Right hindlimb (tissue), 1 donor: ENCODE measurements at regions not wholly inside any gene's neighbourhood (a gene's known extent, or its start where the extent isn't known, plus 50 kb on each side); places are given as distances from the start of the nearest gene placed in this dataset.
"Not testable (repeated sequence)": the region's sequence is repeated elsewhere in the genome, so short reads cannot be mapped to it uniquely, and the experiment has no call there.

Source experiments
- DNase-seq: peaks from one replicate; pipeline ENCODE4 v3.0.0-alpha.2; 2018

DNA sequence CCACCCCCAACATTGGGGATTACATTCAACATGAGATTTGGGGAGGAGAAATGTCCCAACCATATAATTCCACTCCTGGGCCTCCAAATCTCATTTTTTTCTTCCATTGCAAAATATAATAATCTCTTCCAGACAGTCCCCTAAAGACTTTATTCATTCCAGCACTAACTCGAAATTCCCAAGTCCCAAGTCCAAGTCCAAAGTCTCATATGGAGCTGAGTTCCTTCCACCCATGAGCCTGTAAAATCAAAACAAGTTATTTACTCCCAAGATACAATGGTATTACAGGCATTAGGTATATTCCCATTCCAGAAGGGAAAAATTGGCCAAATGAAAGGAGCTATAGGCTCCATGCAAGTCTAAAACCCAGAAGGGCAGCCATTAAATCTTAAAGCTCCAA, 56.7 kb downstream of the P2RY1 start:
- DNase-seq = no peak

- no peak for DNase-seq
Observed at GRCh38 chr3:152892446-152892845, 57.5 kb downstream of the P2RY1 start.

DNA sequence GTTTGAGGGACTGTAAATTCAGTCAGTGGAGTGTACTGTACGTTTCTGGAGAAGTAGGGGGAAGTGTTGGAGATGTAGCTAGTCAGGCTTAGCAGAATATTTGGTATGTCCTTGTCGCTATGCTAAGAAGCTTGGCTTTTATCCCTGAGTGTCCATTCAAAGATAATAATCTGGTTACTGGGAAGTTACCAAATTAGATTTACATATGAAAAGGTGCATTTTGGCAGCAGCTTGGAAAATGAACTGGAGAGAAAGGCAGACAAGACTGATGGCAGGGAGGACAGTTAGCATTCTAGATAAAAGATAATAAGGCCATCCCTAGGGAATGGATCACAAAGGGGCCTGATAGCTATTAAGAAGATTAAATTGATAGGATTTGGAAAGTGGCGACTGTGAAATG, 58.7 kb downstream of the P2RY1 start:
- DNase-seq = no peak

GRCh38 chr3:152899306-152899705, 64.4 kb downstream of the P2RY1 start:
- DNase-seq = peak; percentile 48

GRCh38 chr3:152902141-152902669, 67.3 kb downstream of the P2RY1 start:
- no peak for DNase-seq

DNA sequence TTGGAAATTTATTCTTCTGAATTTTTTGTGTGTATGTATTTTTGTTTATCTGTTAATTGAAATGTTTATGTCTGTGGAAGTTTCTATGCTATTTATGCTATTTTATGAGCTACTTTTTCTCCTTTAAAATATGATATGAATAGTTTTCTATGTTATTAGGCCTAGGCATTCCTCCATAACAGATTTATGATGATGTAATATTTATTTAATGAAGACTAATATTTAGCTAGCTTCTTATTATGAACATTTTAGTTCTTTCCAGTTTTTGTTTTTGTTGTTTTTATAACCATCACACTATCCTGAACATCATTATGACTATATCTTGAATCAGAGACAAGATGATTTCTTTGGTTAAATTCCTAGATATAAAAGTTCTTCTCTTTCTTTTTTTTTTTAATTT, 70.7 kb downstream of the P2RY1 start:
- DNase-seq = no peak

GRCh38 chr3:152909180-152909883, 74.4 kb downstream of the P2RY1 start:
- no peak for DNase-seq

- DNase-seq = no peak
Observed at GRCh38 chr3:152910211-152910610, 75.3 kb downstream of the P2RY1 start.

DNA sequence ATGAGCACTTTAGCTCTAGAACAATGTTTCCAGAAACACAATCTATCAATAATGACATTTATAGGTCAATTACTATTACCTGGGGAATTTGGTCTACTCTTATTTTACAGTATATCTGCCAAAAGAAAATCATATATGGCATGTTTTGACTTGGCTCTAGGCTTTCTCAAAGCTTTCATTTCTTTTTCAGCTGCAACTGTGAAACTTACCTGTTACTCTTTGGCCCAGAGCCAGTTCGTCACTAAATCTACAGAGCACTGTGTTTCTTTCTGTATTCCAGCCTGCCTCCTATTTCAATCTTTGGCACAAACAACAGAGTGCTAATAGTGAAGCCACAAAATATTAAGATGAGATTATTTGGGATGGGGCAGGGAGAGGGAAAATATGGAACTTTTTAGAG, 76.0 kb downstream of the P2RY1 start:
- no peak for DNase-seq

DNA sequence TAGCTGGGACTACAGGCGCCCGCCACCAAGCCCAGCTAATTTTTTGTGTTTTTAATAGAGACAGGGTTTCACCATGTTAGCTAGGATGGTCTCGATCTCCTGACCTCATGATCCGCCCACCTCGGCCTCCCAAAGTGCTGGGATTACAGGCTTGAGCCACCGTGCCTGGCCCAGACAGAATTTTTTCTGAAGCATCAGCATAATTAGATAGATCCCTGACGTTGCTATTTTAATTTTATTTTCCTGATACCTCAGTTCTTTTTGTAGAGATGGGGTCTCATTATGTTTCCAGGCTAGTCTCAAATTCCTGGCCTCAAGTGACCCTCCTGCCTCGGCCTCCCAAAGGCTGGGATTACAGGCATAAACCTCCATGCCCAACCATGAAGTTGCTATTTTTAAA, 79.8 kb downstream of the P2RY1 start:
- DNase-seq = not testable (repeated sequence)

DNA sequence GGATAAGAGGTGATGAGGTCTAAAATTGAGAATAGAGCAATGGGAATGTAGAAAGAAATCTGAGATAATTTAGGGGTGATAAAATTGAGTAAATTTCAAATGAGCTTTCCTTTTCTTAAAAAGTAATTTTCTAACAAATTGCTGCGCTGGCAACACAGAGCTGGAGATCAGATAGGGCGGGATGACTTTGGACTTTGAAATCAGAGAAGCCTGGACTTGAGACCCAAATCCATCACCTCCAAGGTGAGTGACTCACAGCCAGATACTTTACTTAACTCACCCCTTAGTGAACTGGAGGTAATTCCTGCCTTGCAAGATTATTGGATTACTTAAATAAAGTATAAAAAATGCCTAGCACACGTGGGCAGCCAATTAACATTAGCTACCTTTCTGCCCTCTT, 80.8 kb downstream of the P2RY1 start:
- DNase-seq = no peak

DNA sequence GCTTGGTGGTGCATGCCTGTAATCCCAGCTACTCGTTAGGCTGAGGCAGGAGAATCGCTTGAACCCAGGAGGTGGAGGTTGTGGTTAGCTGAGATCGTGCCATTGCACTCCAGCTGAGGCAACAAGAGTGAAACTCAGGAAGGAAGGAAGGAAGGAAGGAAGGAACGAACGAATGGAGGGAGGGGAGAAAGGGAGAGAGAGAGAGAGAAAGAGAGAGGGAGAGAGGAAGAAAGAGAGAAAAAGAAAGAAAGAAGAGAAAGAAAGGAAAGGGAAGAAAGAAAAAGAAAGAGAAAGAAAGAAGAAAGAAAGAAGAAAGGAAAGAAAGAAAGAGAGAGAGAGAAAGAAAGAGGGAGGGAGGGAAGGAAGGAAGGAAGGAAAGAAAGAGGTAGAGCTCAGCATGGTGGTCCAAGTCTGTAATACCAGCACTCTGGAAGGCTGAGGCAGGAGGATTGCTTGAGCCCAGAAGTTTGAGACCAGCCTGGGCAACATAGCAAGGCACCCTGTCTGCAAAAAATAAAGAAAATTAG, 81.9 kb downstream of the P2RY1 start:
- DNase-seq = no peak

- no peak for DNase-seq
Observed at GRCh38 chr3:152921351-152921750, 86.4 kb downstream of the P2RY1 start.

- DNase-seq = no peak
Observed at GRCh38 chr3:152922554-152922953, 87.6 kb downstream of the P2RY1 start.

DNA sequence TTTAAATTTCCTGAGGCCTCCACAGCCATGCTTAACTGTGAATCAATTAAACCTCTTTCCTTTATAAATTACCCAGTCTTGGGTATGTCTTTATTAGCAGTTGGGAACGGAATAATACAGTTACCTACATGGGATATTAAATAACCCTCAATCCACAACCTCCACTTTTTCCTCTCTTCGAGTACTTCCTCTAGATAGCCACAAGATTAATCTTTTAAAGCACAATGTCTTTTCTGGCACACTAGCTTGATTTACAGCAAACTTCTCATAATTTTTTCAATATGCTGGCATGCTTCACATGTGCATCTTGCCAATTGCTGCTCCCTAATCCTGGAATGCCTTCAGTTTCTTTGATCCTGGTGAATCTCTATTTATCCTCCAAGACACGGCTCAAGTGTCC, 92.2 kb downstream of the P2RY1 start:
- DNase-seq = no peak

DNA sequence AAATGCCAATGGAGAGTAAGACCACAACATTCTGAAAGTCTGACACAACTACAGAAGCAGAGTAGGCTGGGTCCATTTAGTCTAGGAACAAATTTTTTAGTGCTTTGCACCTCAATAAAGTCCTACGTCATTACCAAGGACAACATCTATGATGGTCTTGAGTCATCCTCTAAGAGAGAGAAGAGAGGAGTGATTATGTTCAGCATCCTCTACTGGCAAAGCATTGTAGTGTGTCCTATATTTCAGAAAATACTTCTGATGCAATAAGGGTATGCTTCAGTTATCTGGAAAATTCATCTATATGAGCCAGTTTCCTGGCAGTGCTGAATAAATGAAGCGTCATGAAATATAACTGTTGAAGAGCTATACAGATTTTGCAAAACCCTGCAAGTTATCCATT, 95.6 kb downstream of the P2RY1 start:
- DNase-seq = no peak

- no peak for DNase-seq
Observed at GRCh38 chr3:152937234-152937633, 102.3 kb downstream of the P2RY1 start.

DNA sequence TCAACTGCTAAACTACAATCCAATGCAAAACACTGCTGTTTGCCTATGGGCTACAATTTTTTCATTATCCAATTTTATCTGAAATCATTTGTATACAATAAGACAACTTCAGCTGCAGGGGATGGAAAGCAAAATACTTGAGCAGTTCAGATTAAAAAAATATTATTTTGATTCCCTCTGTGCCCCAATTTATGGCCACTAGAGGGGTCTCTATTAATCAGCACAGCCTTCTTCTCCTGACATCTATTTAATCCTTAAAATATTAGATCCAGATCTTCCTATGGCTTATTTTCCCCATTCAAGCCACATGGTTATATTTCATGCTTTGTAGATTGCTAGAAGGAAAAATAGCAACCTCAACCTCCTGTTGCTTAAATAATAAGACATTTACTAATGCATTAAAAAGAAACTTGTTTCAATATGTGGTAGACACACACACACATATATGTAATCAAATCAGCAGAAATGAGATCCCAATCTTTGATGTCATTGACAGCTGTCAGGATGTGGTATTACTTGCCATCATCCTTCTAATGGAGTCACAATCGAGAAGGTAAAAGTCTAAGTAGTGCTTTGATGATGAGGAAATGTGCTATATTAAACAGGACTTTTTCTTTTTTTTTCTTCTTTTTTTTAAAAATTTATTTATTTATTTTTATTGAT, 104.2 kb downstream of the P2RY1 start:
- no peak for DNase-seq

GRCh38 chr3:152941859-152942258, 106.9 kb downstream of the P2RY1 start:
- no peak for DNase-seq

- DNase-seq = no peak
Observed at GRCh38 chr3:152942366-152942765, 107.4 kb downstream of the P2RY1 start.

DNA sequence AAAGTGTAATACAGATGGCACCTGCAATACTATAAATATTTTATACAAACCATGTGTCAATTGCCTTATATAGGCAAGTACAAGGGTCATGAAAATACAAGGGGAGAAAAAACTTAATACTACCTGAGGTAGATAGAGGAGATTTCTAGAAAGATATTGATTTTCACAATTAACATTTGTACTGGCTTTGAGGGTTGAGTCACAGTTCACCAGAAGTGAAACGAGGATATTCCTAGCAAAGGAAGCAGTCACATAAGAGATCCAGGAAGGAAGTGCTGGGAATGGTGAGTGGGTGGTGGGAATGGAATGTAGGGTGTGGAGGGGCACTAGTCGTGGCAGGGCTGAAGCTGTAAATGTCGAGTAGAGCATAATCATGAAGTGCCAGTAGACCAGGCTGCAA, 108.7 kb downstream of the P2RY1 start:
- no peak for DNase-seq

DNA sequence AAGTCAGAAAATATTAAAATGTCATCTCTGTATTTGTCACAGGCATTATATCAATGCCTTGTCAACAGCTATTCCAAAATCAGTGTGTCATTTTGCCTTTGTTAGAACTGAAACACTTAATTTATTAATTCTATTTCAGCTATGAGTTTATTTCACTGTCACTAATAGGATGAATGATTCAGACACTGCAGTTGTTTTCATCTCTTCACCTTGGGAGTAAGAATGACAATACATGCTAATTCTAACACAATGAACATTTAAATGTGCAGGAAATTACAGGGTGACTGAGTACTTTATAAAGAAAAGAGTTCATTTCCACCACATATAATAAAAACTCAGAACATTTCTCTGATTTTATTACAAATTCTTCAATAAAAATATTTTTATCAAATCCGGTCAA, 109.7 kb downstream of the P2RY1 start:
- no peak for DNase-seq

GRCh38 chr3:152945556-152945955, 110.6 kb downstream of the P2RY1 start:
- no peak for DNase-seq

GRCh38 chr3:152957491-152957890, 122.6 kb downstream of the P2RY1 start:
- no peak for DNase-seq
